Tibial artery (tissue), 4 donors: ENCODE measurements at regions not wholly inside any gene's neighbourhood (a gene's known extent, or its start where the extent isn't known, plus 50 kb on each side); places are given as distances from the start of the nearest gene placed in this dataset.
"Not testable (repeated sequence)": the region's sequence is repeated elsewhere in the genome, so short reads cannot be mapped to it uniquely, and the experiment has no call there.

ENCODE experiments used
- DNase-seq, 2 donors: peaks; one replicate each; pipeline ENCODE4 v3.0.0-alpha.2; 2019
- H3K27ac ChIP-seq, 2 donors: fragments of 200-600 bp; sonication (generic) in 1 of 2; 1 replicate in 1 of 2; 2 replicates in 1 of 2; pipeline ENCODE4 v1.5.1; 2018 to 2019; ENCODE audit warnings: mild to moderate bottlenecking in 1 of 2
- H3K27me3 ChIP-seq, 2 donors: fragments of 200-600 bp; sonication (generic) in 1 of 2; one replicate each; pipeline versions ENCODE4 v1.5.1 to v1.6.0; 2016 to 2019
- H3K36me3 ChIP-seq, 3 donors: fragments of 200-600 bp; sonication (generic) in 2 of 3; one replicate each; pipeline ENCODE4 v1.5.1; 2016 to 2019; ENCODE audit warnings: mild to moderate bottlenecking in 2 of 3
- H3K4me1 ChIP-seq, 4 donors: fragments of 200-600 bp; sonication (generic) in 2 of 4; 1 replicate in 3 of 4; 2 replicates in 1 of 4; pipeline ENCODE4 v1.5.1; 2016 to 2019
- H3K4me3 ChIP-seq, 2 donors: fragments of 200-600 bp; sonication (generic) in 1 of 2; 1 replicate in 1 of 2; 2 replicates in 1 of 2; pipeline ENCODE4 v1.5.1; 2018 to 2019; ENCODE audit warnings: mild to moderate bottlenecking in 2 of 2
- H3K9me3 ChIP-seq, 3 donors: fragments of 200-600 bp; sonication (generic) in 1 of 3; one replicate each; pipeline ENCODE4 v1.5.1; 2016 to 2019
- intact Hi-C: fragments of 100-400 bp; cut with DNase I; formaldehyde crosslinking; loops from one replicate; pipeline ENCODE4 v1.15.0; 2023; ENCODE audit warnings: low total_unique reads
- TF ChIP-seq, protein P1 (sequence below), 2 experiments: fragments of 200-600 bp in 1 of 2; fragments of 450-650 bp in 1 of 2; IDR thresholded peaks; one replicate each; pipeline ENCODE4 v1.5.1; 2017 to 2019; ENCODE audit warnings: antibody characterized with exemption in 2 of 2, mild to moderate bottlenecking in 1 of 2, moderate library complexity in 1 of 2

GRCh38 chr6:168995526-168996355 lies 257.9 kb downstream of the THBS2 start:
- Histone ChIP-seq H3K4me1 (no peaks in the 10 kb centered on the region), H3K36me3 (no peaks in the 10 kb centered on the region), H3K4me3 (no peak overlapping the region), H3K27ac (no peak overlapping the region), H3K9me3 (no peaks in the 10 kb centered on the region), H3K27me3 (no peaks in the 10 kb centered on the region)
- TF ChIP-seq, protein P1, sequence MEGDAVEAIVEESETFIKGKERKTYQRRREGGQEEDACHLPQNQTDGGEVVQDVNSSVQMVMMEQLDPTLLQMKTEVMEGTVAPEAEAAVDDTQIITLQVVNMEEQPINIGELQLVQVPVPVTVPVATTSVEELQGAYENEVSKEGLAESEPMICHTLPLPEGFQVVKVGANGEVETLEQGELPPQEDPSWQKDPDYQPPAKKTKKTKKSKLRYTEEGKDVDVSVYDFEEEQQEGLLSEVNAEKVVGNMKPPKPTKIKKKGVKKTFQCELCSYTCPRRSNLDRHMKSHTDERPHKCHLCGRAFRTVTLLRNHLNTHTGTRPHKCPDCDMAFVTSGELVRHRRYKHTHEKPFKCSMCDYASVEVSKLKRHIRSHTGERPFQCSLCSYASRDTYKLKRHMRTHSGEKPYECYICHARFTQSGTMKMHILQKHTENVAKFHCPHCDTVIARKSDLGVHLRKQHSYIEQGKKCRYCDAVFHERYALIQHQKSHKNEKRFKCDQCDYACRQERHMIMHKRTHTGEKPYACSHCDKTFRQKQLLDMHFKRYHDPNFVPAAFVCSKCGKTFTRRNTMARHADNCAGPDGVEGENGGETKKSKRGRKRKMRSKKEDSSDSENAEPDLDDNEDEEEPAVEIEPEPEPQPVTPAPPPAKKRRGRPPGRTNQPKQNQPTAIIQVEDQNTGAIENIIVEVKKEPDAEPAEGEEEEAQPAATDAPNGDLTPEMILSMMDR (IDR thresholded peaks at IDR 0.05), result no peak
- no peak for DNase-seq
- intact Hi-C loops, result no loop called here

- intact Hi-C loops, result no loop called here
- no peaks in the 10 kb centered on the region for H3K36me3 ChIP-seq
- no peaks in the 10 kb centered on the region for H3K27me3 ChIP-seq
- no peak overlapping the region for H3K4me3 ChIP-seq
- H3K9me3 ChIP-seq, result no peaks in the 10 kb centered on the region
- peaks cover 0 to 5% (median 0%) of the 10 kb centered on the region in 4 donors for H3K4me1 ChIP-seq
- TF ChIP-seq, protein P1 (IDR thresholded peaks at IDR 0.05), result no peak
- no peak overlapping the region for H3K27ac ChIP-seq
- DNase-seq, result no peak
Observed at GRCh38 chr6:168994956-168995355, 258.7 kb downstream of the THBS2 start.

- no peaks in the 10 kb centered on the region for H3K9me3 ChIP-seq
- DNase-seq, result no peak
- H3K36me3 ChIP-seq, result no peaks in the 10 kb centered on the region
- peaks cover 0 to 10% (median 0%) of the 10 kb centered on the region in 4 donors for H3K4me1 ChIP-seq
- H3K27me3 ChIP-seq, result no peaks in the 10 kb centered on the region
- no peak overlapping the region for H3K27ac ChIP-seq
- no peak overlapping the region for H3K4me3 ChIP-seq
- TF ChIP-seq, protein P1 (IDR thresholded peaks at IDR 0.05), result no peak
- intact Hi-C loops, result no loop called here
Observed at GRCh38 chr6:168992446-168993144, 261.1 kb downstream of the THBS2 start.

- H3K36me3 ChIP-seq, H3K27me3 ChIP-seq, H3K27ac ChIP-seq, H3K4me3 ChIP-seq, H3K9me3 ChIP-seq, DNase-seq, intact Hi-C loops: not testable (repeated sequence)
- H3K4me1 ChIP-seq, result peaks cover 0 to 10% (median 0%) of the 10 kb centered on the region in 4 donors
Observed at GRCh38 chr6:168991695-168992094, 262.0 kb downstream of the THBS2 start.

GRCh38 chr6:168990019-168990751 lies 263.5 kb downstream of the THBS2 start:
- TF ChIP-seq, protein P1 (IDR thresholded peaks at IDR 0.05), result no peak
- Histone ChIP-seq H3K27me3 (no peaks in the 10 kb centered on the region), H3K4me1 (peaks cover 0 to 10% (median 0%) of the 10 kb centered on the region in 4 donors), H3K4me3 (no peak overlapping the region), H3K27ac (peak overlapping the region in 1 of 2 donors; percentile 27), H3K9me3 (no peaks in the 10 kb centered on the region), H3K36me3 (no peaks in the 10 kb centered on the region)
- no peak for DNase-seq
- intact Hi-C loops, result no loop called here
